H1 (cell line): ENCODE measurements at regions not wholly inside any gene's neighbourhood (a gene's known extent, or its start where the extent isn't known, plus 50 kb on each side); places are given as distances from the start of the nearest gene placed in this dataset.

Experiments used
- CTCF ChIA-PET: fragments of 300-600 bp; sonication (Branson Sonifier 250); formaldehyde crosslinking; loops from one replicate; lab custom pipeline; 2021; ENCODE audit not compliant: partially characterized antibody; lab: Charles Lee
- POLR2A ChIA-PET: fragments of 300-600 bp; sonication (Branson Sonifier 250); formaldehyde crosslinking; loops from one replicate; lab custom pipeline; 2021; ENCODE audit warnings: inconsistent platforms; ENCODE audit not compliant: partially characterized antibody; lab: Charles Lee
- DNase-seq, 2 experiments: peaks; one replicate each; pipeline versions ENCODE4 v3.0.0 to v3.0.0-alpha.2; 2010 to 2022; ENCODE audit warnings: low spot score in 2 of 2, low read depth in 1 of 2, mixed read lengths in 1 of 2
- FAIRE-seq: peaks from 2 replicates; lab custom pipeline; 2011; peaks lifted over from hg19 to GRCh38; lab: Jason Lieb, UNC
- H2AFZ ChIP-seq: 2 replicates; pipeline ENCODE4 v1.8.1; 2012; ENCODE audit warnings: low read length, inconsistent platforms
- H2AK5ac ChIP-seq: 2 replicates; pipeline ENCODE4 v1.6.1; 2013; ENCODE audit warnings: low read depth, low read length
- H2BK120ac ChIP-seq: replicated peaks from 2 replicates; pipeline ENCODE3; 2013; ENCODE audit warnings: low read depth, low read length, inconsistent platforms
- H2BK12ac ChIP-seq: 2 replicates; pipeline ENCODE4 v1.6.1; 2013; ENCODE audit warnings: low read depth, low read length
- H2BK15ac ChIP-seq: 2 replicates; pipeline ENCODE4 v1.6.1; 2013; ENCODE audit warnings: low read length
- H2BK20ac ChIP-seq: 2 replicates; pipeline ENCODE4 v1.6.1; 2013; ENCODE audit warnings: low read length
- H2BK5ac ChIP-seq: 2 replicates; pipeline ENCODE4 v1.6.1; 2013; ENCODE audit warnings: low read depth, low read length
- H3K14ac ChIP-seq: 2 replicates; pipeline ENCODE4 v1.6.1; 2013; ENCODE audit warnings: inconsistent platforms; ENCODE audit not compliant: insufficient read length
- H3K18ac ChIP-seq: 2 replicates; pipeline ENCODE4 v1.6.1; 2013; ENCODE audit warnings: low read length; ENCODE audit errors: extremely low read depth
- H3K23ac ChIP-seq: 2 replicates; pipeline ENCODE4 v1.6.1; 2013; ENCODE audit warnings: inconsistent platforms; ENCODE audit not compliant: insufficient read length
- H3K23me2 ChIP-seq: 2 replicates; pipeline ENCODE4 v1.6.1; 2013; ENCODE audit warnings: low read depth, low read length
- H3K27ac ChIP-seq: 2 replicates; pipeline ENCODE4 v1.6.1; 2011; ENCODE audit warnings: low read depth, low read length, inconsistent platforms
- H3K27me3 ChIP-seq, 4 experiments: replicated peaks in 1 of 4; 1 replicate in 1 of 4; 2 replicates in 3 of 4; pipeline versions ENCODE4 v1.6.1 to v1.8.1; 2011 to 2013; ENCODE audit warnings: low read length in 3 of 4, mild to moderate bottlenecking in 3 of 4, inconsistent platforms in 2 of 4, mixed read lengths in 2 of 4, moderate library complexity in 1 of 4; ENCODE audit not compliant: control insufficient read depth in 3 of 4, insufficient read depth in 3 of 4; ENCODE audit errors: extremely low read depth in 1 of 4
- H3K36me3 ChIP-seq, 4 experiments: 2 replicates each; pipeline versions ENCODE4 v1.6.1 to v1.8.1; 2011 to 2013; ENCODE audit warnings: mild to moderate bottlenecking in 4 of 4, low read length in 3 of 4, moderate library complexity in 2 of 4, control low read depth in 1 of 4, inconsistent platforms in 1 of 4; ENCODE audit not compliant: insufficient read depth in 4 of 4, control insufficient read depth in 2 of 4
- H3K4ac ChIP-seq: replicated peaks from 2 replicates; pipeline ENCODE3; 2013; ENCODE audit warnings: low read length, low read depth, mixed read lengths, inconsistent platforms; ENCODE audit not compliant: insufficient read length
- H3K4me1 ChIP-seq, 4 experiments: replicated peaks in 1 of 4; 1 replicate in 1 of 4; 2 replicates in 3 of 4; pipeline versions ENCODE4 v1.6.1 to v1.8.1; 2011 to 2013; ENCODE audit warnings: low read length in 3 of 4, inconsistent platforms in 2 of 4, mixed read lengths in 1 of 4; ENCODE audit not compliant: insufficient read depth in 4 of 4, control insufficient read depth in 3 of 4
- H3K4me2 ChIP-seq, 2 experiments: 2 replicates each; pipeline versions ENCODE4 v1.6.1 to v1.8.1; 2011 to 2013; ENCODE audit warnings: low read depth in 2 of 2, low read length in 2 of 2, control low read depth in 1 of 2, inconsistent platforms in 1 of 2, mild to moderate bottlenecking in 1 of 2; ENCODE audit not compliant: insufficient read depth in 1 of 2
- H3K4me3 ChIP-seq, 4 experiments: fragments of 200-600, 300-600 bp in 1 of 4; sonication (generic), shearing (Covaris generic), sonication (Bioruptor Twin) in 1 of 4; 2 replicates each; pipeline versions ENCODE4 v1.5.1 to v1.8.1; 2011 to 2016; ENCODE audit warnings: low read length in 4 of 4, low read depth in 3 of 4, control low read depth in 2 of 4, inconsistent platforms in 2 of 4, mild to moderate bottlenecking in 2 of 4, mixed read lengths in 1 of 4, moderate library complexity in 1 of 4; ENCODE audit not compliant: insufficient read depth in 2 of 4; ENCODE audit errors: extremely low read depth in 1 of 4
- H3K56ac ChIP-seq: replicated peaks from 2 replicates; pipeline ENCODE3; 2013; ENCODE audit warnings: low read depth, mild to moderate bottlenecking, mixed read lengths, low read length, inconsistent platforms; ENCODE audit not compliant: insufficient read length
- H3K79me1 ChIP-seq: 2 replicates; pipeline ENCODE4 v1.6.1; 2013; ENCODE audit warnings: low read depth, low read length, control low read depth
- H3K79me2 ChIP-seq, 2 experiments: 2 replicates each; pipeline versions ENCODE4 v1.6.1 to v1.8.1; 2012 to 2013; ENCODE audit warnings: low read length in 2 of 2, mild to moderate bottlenecking in 2 of 2, inconsistent platforms in 1 of 2; ENCODE audit not compliant: insufficient read depth in 2 of 2, control insufficient read depth in 1 of 2
- H3K9ac ChIP-seq, 4 experiments: replicated peaks in 1 of 4; 1 replicate in 1 of 4; 2 replicates in 3 of 4; pipeline versions ENCODE4 v1.6.1 to v1.8.1; 2011 to 2013; ENCODE audit warnings: low read depth in 3 of 4, low read length in 3 of 4, control low read depth in 2 of 4, mild to moderate bottlenecking in 2 of 4, moderate library complexity in 2 of 4, inconsistent platforms in 1 of 4; ENCODE audit errors: extremely low read depth in 1 of 4
- H3K9me3 ChIP-seq, 2 experiments: 2 replicates each; pipeline versions ENCODE4 v1.6.1 to v1.8.1; 2012 to 2013; ENCODE audit warnings: mild to moderate bottlenecking in 2 of 2, moderate library complexity in 2 of 2, control low read depth in 1 of 2, inconsistent platforms in 1 of 2, low read depth in 1 of 2, low read length in 1 of 2, mixed read lengths in 1 of 2; ENCODE audit not compliant: insufficient read depth in 2 of 2
- H4K20me1 ChIP-seq, 2 experiments: replicated peaks in 1 of 2; 2 replicates each; pipeline versions ENCODE3 to v1.8.1; 2011 to 2013; ENCODE audit warnings: inconsistent platforms in 2 of 2, low read length in 2 of 2, mild to moderate bottlenecking in 1 of 2; ENCODE audit not compliant: insufficient read depth in 2 of 2, control insufficient read depth in 1 of 2
- H4K5ac ChIP-seq: 2 replicates; pipeline ENCODE4 v1.6.1; 2013; ENCODE audit warnings: low read length, low read depth, mixed read lengths, inconsistent platforms; ENCODE audit not compliant: insufficient read length
- H4K8ac ChIP-seq: 2 replicates; pipeline ENCODE4 v1.8.0; 2013; ENCODE audit warnings: mild to moderate bottlenecking, moderate library complexity, low read length, inconsistent platforms; ENCODE audit not compliant: insufficient read depth; ENCODE audit errors: extremely low read depth
- H4K91ac ChIP-seq: replicated peaks from 2 replicates; pipeline ENCODE3; 2013; ENCODE audit warnings: low read length, mixed read lengths, inconsistent platforms; ENCODE audit not compliant: insufficient read length
- ATF3 ChIP-seq: IDR thresholded peaks from 2 replicates; pipeline ENCODE4 v1.6.1; 2011; ENCODE audit warnings: low read depth, mild to moderate bottlenecking, low read length; ENCODE audit not compliant: insufficient read depth
- BACH1 ChIP-seq: IDR thresholded peaks from 2 replicates; pipeline ENCODE4 v1.6.1; 2012; ENCODE audit warnings: low read length, improper control_type of control experiment
- CHD1 ChIP-seq: IDR thresholded peaks from 2 replicates; pipeline ENCODE4 v1.6.1; 2012; ENCODE audit warnings: low read depth, low read length, improper control_type of control experiment
- CREB1 ChIP-seq: IDR thresholded peaks from 2 replicates; pipeline ENCODE4 v1.6.1; 2012; ENCODE audit warnings: inconsistent platforms
- FOSL1 ChIP-seq: IDR thresholded peaks from 2 replicates; pipeline ENCODE4 v1.6.1; 2011; ENCODE audit warnings: mild to moderate bottlenecking, low read depth, low read length, moderate library complexity; ENCODE audit not compliant: insufficient read depth
- KDM1A ChIP-seq: fragments of 200-600, 300-600 bp; sonication (generic); IDR thresholded peaks from 2 replicates; pipeline ENCODE4 v1.7.1; 2016; ENCODE audit warnings: mild to moderate bottlenecking, low read length, borderline replicate concordance
- POLR2AphosphoS5 ChIP-seq: IDR thresholded peaks from 2 replicates; pipeline ENCODE4 v1.6.1; 2011; ENCODE audit warnings: low read depth, low read length
- RAD21 ChIP-seq, 2 experiments: IDR thresholded peaks in 1 of 2; conservative IDR thresholded peaks in 1 of 2; 2 replicates each; pipeline ENCODE4 v1.6.1; 2011; ENCODE audit warnings: low read depth in 2 of 2, low read length in 2 of 2, improper control_type of control experiment in 1 of 2, inconsistent platforms in 1 of 2, mild to moderate bottlenecking in 1 of 2, moderate library complexity in 1 of 2
- RNF2 ChIP-seq: fragments of 200-900, 300-1000 bp; sonication (generic); IDR thresholded peaks from 2 replicates; pipeline ENCODE4 v1.7.1; 2016; ENCODE audit warnings: borderline replicate concordance, low read depth, mild to moderate bottlenecking, antibody characterized with exemption, low read length; ENCODE audit not compliant: poor library complexity, severe bottlenecking; ENCODE audit errors: missing control alignments
- RXRA ChIP-seq: IDR thresholded peaks from 2 replicates; pipeline ENCODE4 v1.6.1; 2011; ENCODE audit warnings: low read depth, mild to moderate bottlenecking, low read length, moderate library complexity; ENCODE audit not compliant: insufficient read depth
- SP2 ChIP-seq: IDR thresholded peaks from 2 replicates; pipeline ENCODE4 v1.6.1; 2012; ENCODE audit warnings: mild to moderate bottlenecking, low read length, inconsistent platforms
- SP4 ChIP-seq: IDR thresholded peaks from 2 replicates; pipeline ENCODE4 v1.6.1; 2012; ENCODE audit warnings: low read length, inconsistent platforms
- SRF ChIP-seq: IDR thresholded peaks from 2 replicates; pipeline ENCODE4 v1.6.1; 2011; ENCODE audit warnings: mild to moderate bottlenecking, low read depth, low read length, moderate library complexity
- TAF1 ChIP-seq: IDR thresholded peaks from 2 replicates; pipeline ENCODE4 v1.6.1; 2011; ENCODE audit warnings: mild to moderate bottlenecking, low read depth, low read length
- TBP ChIP-seq: IDR thresholded peaks from 2 replicates; pipeline ENCODE4 v1.6.1; 2011; ENCODE audit warnings: low read depth, low read length, improper control_type of control experiment
- YY1 ChIP-seq: IDR thresholded peaks from 2 replicates; pipeline ENCODE4 v1.6.1; 2011; ENCODE audit warnings: low read depth, mild to moderate bottlenecking, low read length
- WGBS, 2 experiments: shearing (Covaris generic) in 1 of 2; methylation state at CpG; one replicate each; pipeline versions ENCODE4 v1.1.6 to v1.1.7; 2013 to 2015; ENCODE audit warnings: low lambda C conversion rate in 2 of 2, mixed read lengths in 2 of 2, inconsistent platforms in 1 of 2, low coverage in 1 of 2, missing lambda C conversion rate in 1 of 2; ENCODE audit not compliant: insufficient replicate concordance in 2 of 2, insufficient coverage in 1 of 2, insufficient read length in 1 of 2; ENCODE audit errors: extremely low coverage in 1 of 2, missing lambda C conversion rate in 1 of 2; 5-methylcytosine and 5-hydroxymethylcytosine counted together

- Histone ChIP-seq H3K36me3 (no peaks in the 10 kb centered on the region), H2AK5ac (no peak overlapping the region), H3K79me1 (no peaks in the 10 kb centered on the region), H2AFZ (no peak overlapping the region), H2BK120ac (no peak overlapping the region), H2BK20ac (no peak overlapping the region), H3K23me2 (no peaks in the 10 kb centered on the region), H3K27ac (no peak overlapping the region), H3K23ac (no peak overlapping the region), H4K20me1 (no peaks in the 10 kb centered on the region), H3K27me3 (no peaks in the 10 kb centered on the region), H4K91ac (no peak overlapping the region), H3K14ac (no peak overlapping the region), H3K79me2 (no peaks in the 10 kb centered on the region), H2BK15ac (no peak overlapping the region), H3K56ac (no peak overlapping the region), H3K4ac (no peak overlapping the region), H4K8ac (no peak overlapping the region), H3K4me1 (no peaks in the 10 kb centered on the region), H3K9me3 (no peaks in the 10 kb centered on the region), H3K9ac (no peak overlapping the region), H3K4me2 (no peak overlapping the region), H3K4me3 (no peak overlapping the region), H2BK12ac (no peak overlapping the region), H2BK5ac (no peak overlapping the region), H4K5ac (no peak overlapping the region), H3K18ac (no peak overlapping the region)
- FAIRE-seq (no peak), DNase-seq (no peak)
- WGBS, 2 experiments, result 93% methylated on average over 1 of the region's 1 CpG; no CpG with 5 or more reads in 1 of the 2 experiments
- ChIA-PET POLR2A (no interaction called here), CTCF (interaction anchor here (0.9 to 1.1 kb wide), 2 partner anchors 9 to 21 kb away, joined by 3 to 4 read pairs; no protein-coding TSS in a partner anchor)
- no peak for TF ChIP-seq CREB1
- TF ChIP-seq RNF2, result no peak
- no peak for TF ChIP-seq ATF3
- no peak for TF ChIP-seq KDM1A
- no peak for TF ChIP-seq RAD21 (IDR thresholded peaks at IDR 0.05 in 1 of 2, conservative IDR thresholded peaks at IDR 0.05 in 1 of 2; ENCODE audit: low read depth in 2 of 2, low read length in 2 of 2)
- TF ChIP-seq FOSL1, result no peak
- TF ChIP-seq YY1, result no peak
- TF ChIP-seq SP4, result no peak
- TF ChIP-seq POLR2AphosphoS5, result no peak
- no peak for TF ChIP-seq BACH1
- no peak for TF ChIP-seq CHD1
- no peak for TF ChIP-seq SP2
- TF ChIP-seq TBP, result no peak
- no peak for TF ChIP-seq TAF1
- no peak for TF ChIP-seq SRF
- TF ChIP-seq RXRA, result no peak
Measured at GRCh38 chr10:7033031-7033430, 377.8 kb downstream of the SFMBT2 start.
